Stimulated activated naive B cell treated with anti-CD40 and anti-IgM and Interleukin-4, amounts not matched to agents 10 μg/mL and 1 μg/mL and 100 μg/mL, for 72 hours (primary cell): ENCODE measurements at regions not wholly inside any gene's neighbourhood (a gene's known extent, or its start where the extent isn't known, plus 50 kb on each side); places are given as distances from the start of the nearest gene placed in this dataset.

Source experiments
- ATAC-seq, 2 donors: fragments of 150-1000 bp; cut with Tn5 transposase; replicated peaks; 2 replicates each; pipeline ENCODE4 v1.10.0; 2021; ENCODE audit warnings: moderate library complexity in 1 of 2
- DNase-seq: peaks from one replicate; pipeline ENCODE4 v3.0.0; 2021
- H3K27ac Mint-ChIP-seq: one replicate; pipeline ENCODE4 v1.8.0; 2022; ENCODE audit warnings: mild to moderate bottlenecking, mixed read lengths
- H3K27me3 Mint-ChIP-seq, 2 donors: one replicate each; pipeline ENCODE4 v1.8.0; 2022; ENCODE audit warnings: mixed read lengths in 2 of 2
- H3K36me3 Mint-ChIP-seq, 2 donors: one replicate each; pipeline ENCODE4 v1.8.0; 2022; ENCODE audit warnings: mixed read lengths in 2 of 2, mild to moderate bottlenecking in 1 of 2
- H3K4me1 Mint-ChIP-seq, 2 donors: one replicate each; pipeline ENCODE4 v1.8.0; 2022; ENCODE audit warnings: mixed read lengths in 2 of 2, mild to moderate bottlenecking in 1 of 2
- H3K4me3 Mint-ChIP-seq, 2 donors: one replicate each; pipeline ENCODE4 v1.8.0; 2022; ENCODE audit warnings: mild to moderate bottlenecking in 2 of 2, mixed read lengths in 2 of 2, moderate library complexity in 1 of 2
- H3K9me3 Mint-ChIP-seq, 2 donors: one replicate each; pipeline ENCODE4 v1.8.0; 2022; ENCODE audit warnings: mixed read lengths in 2 of 2, mild to moderate bottlenecking in 1 of 2

- Mint-ChIP-seq H3K4me1 (no peaks in the 10 kb centered on the region), H3K27me3 (peaks cover 0 to 8% of the 10 kb centered on the region in 2 donors), H3K9me3 (peaks cover 12 to 16% of the 10 kb centered on the region in 2 donors), H3K27ac (no peak overlapping the region), H3K4me3 (no peak overlapping the region), H3K36me3 (peaks cover 0 to 4% of the 10 kb centered on the region in 2 donors)
- ATAC-seq (no peak), DNase-seq (no peak)
These were observed 449.6 kb downstream of the RFPL4B start for GRCh38 chr6:112796712-112797111.

GRCh38 chr6:112799889-112800288 lies 452.8 kb downstream of the RFPL4B start:
- DNase-seq, result no peak
- H3K27me3 Mint-ChIP-seq, result peaks cover 0 to 4% of the 10 kb centered on the region in 2 donors
- no peak for ATAC-seq
- H3K4me1 Mint-ChIP-seq, result no peaks in the 10 kb centered on the region
- H3K4me3 Mint-ChIP-seq, result no peak overlapping the region
- H3K9me3 Mint-ChIP-seq, result peaks cover 3 to 4% of the 10 kb centered on the region in 2 donors
- no peaks in the 10 kb centered on the region for H3K36me3 Mint-ChIP-seq
- no peak overlapping the region for H3K27ac Mint-ChIP-seq

DNA sequence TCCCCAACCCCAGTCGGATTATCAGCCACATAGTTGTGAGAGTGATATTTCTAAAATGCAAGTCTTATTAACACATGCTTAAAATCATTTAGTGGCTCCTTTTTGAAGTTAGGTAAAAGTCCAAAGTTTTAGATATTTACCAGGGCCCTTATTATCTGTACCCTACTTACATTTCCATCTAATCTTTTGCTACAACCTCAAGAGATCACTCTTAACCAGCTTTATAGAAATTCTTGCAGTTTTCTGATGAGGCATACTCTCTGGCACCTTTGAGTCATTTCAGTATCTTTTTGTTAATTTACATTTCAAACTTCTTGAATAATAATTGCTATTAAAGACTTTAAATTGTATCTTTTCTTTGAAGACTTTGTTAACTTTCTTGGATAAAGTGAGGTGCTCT lies 453.3 kb downstream of the RFPL4B start:
- Mint-ChIP-seq H3K27ac (no peak overlapping the region), H3K27me3 (peaks cover 0 to 4% of the 10 kb centered on the region in 2 donors), H3K4me1 (no peaks in the 10 kb centered on the region), H3K4me3 (no peak overlapping the region), H3K36me3 (no peaks in the 10 kb centered on the region), H3K9me3 (peaks cover 3 to 4% of the 10 kb centered on the region in 2 donors)
- ATAC-seq (no peak), DNase-seq (no peak)

- Mint-ChIP-seq H3K4me3 (no peak overlapping the region), H3K27ac (no peak overlapping the region), H3K36me3 (no peaks in the 10 kb centered on the region), H3K4me1 (no peaks in the 10 kb centered on the region), H3K27me3 (peaks cover 0 to 4% of the 10 kb centered on the region in 2 donors), H3K9me3 (peaks cover 3 to 4% of the 10 kb centered on the region in 2 donors)
- DNase-seq, result no peak
- ATAC-seq, result no peak
These were observed 453.8 kb downstream of the RFPL4B start for GRCh38 chr6:112800916-112801315.

DNA sequence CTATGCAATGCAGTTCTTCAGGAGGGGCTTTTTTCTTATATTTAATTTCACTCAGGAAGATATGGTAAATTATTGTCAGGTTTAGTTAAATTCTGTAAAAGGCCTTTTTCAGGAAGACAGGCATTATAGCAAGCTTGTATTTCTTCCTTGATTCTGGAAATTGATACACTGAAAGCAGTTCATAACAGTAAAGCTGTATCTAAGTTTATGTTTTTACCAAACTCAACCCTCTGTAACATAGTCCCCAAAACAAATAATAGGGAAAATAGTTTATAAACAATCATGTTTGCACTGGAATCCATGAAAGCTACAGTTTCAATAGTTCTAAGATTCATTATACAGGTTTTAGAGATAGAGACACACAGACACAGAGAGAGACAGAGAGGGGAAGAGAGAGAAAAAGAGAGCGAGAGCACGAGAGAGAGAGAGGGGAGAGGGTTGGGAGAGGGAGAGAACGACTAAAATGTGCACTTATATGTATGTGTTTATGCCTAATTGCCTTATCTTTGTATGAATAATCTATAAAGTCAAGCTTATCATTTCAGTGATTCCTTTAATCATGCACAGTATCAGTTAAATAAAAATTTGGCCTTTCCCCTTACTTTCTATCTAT lies 454.4 kb downstream of the RFPL4B start:
- peaks cover 0 to 4% of the 10 kb centered on the region in 2 donors for H3K27me3 Mint-ChIP-seq

DNA sequence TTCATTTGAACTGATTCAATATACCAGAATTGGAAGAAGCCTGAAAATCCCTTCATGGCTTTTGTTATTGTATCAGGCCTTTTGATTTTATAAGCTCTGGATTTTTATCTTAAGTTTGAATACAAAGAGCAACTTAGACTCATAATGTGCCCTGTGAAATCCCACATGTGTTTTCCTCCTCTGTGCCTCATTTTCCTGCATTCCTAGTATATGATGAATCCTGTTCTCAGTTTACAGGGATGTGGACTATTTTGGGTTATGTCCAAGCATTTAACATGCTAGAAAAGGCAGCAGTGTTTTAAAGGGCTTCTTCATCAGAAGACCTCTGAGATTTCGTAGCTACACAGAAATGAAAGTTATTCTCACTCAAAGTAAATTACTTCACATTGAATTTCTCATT lies 455.0 kb downstream of the RFPL4B start:
- Mint-ChIP-seq H3K27me3 (peaks cover 3 to 5% of the 10 kb centered on the region in 2 donors), H3K36me3 (no peaks in the 10 kb centered on the region), H3K27ac (no peak overlapping the region), H3K9me3 (peaks cover 3 to 4% of the 10 kb centered on the region in 2 donors), H3K4me1 (no peaks in the 10 kb centered on the region), H3K4me3 (no peak overlapping the region)
- no peak for ATAC-seq
- no peak for DNase-seq

More for the DNA sequence above, 454.4 kb downstream of the RFPL4B start:
- Mint-ChIP-seq H3K4me3 (no peak overlapping the region), H3K36me3 (no peaks in the 10 kb centered on the region), H3K27ac (no peak overlapping the region), H3K4me1 (no peaks in the 10 kb centered on the region), H3K9me3 (peaks cover 3 to 4% of the 10 kb centered on the region in 2 donors)
- ATAC-seq, result no peak
- no peak for DNase-seq

DNA sequence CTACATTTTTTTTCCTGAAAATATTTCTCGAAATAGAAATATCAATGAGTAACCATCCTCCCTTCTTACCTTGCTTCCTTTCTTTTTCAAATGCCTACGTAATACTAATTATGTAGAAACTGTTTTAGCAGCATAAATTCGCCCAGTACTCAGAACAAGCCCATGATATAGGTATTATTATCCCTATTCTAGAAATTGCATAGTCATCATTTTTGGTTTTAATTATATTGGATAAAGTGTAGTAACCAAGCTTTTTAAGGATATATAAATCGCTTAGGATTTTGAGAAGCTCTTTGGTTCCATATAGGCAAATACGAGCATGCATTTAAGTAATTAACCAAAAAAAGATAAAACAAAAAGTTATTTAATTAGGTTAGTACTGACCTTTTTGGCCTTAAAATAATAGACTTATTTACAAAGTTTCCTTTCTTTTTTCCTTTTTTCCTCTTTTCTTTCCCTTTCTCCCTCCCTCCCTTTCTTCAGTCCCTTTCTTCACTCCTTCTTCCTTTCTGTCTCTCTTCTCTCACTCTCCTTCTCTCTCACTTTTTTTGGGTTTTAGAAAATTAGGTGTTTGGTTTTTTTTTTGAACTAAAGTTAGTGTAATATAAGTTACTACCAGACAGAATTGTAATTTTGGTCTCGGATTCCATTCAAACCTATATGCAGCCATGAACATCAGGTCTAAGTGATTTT lies 457.7 kb downstream of the RFPL4B start:
- no peaks in the 10 kb centered on the region for H3K36me3 Mint-ChIP-seq
- H3K4me3 Mint-ChIP-seq, result no peak overlapping the region
- no peaks in the 10 kb centered on the region for H3K4me1 Mint-ChIP-seq
- no peak overlapping the region for H3K27ac Mint-ChIP-seq
- DNase-seq, result no peak
- no peaks in the 10 kb centered on the region for H3K9me3 Mint-ChIP-seq
- peaks cover 0 to 10% of the 10 kb centered on the region in 2 donors for H3K27me3 Mint-ChIP-seq
- ATAC-seq, result no peak

- no peak for ATAC-seq
- no peaks in the 10 kb centered on the region for H3K9me3 Mint-ChIP-seq
- H3K27me3 Mint-ChIP-seq, result peaks cover 0 to 10% of the 10 kb centered on the region in 2 donors
- H3K36me3 Mint-ChIP-seq, result no peaks in the 10 kb centered on the region
- H3K27ac Mint-ChIP-seq, result no peak overlapping the region
- DNase-seq, result no peak
- no peaks in the 10 kb centered on the region for H3K4me1 Mint-ChIP-seq
- no peak overlapping the region for H3K4me3 Mint-ChIP-seq
These were observed 459.2 kb downstream of the RFPL4B start for GRCh38 chr6:112806163-112806865.

- no peaks in the 10 kb centered on the region for H3K27me3 Mint-ChIP-seq
- no peaks in the 10 kb centered on the region for H3K36me3 Mint-ChIP-seq
These were observed 474.3 kb downstream of the RFPL4B start for GRCh38 chr6:112821476-112821875.

GRCh38 chr6:112822769-112823168 lies 475.6 kb downstream of the RFPL4B start:
- Mint-ChIP-seq H3K4me3 (no peak overlapping the region), H3K9me3 (no peaks in the 10 kb centered on the region), H3K4me1 (peaks cover 0 to 3% of the 10 kb centered on the region in 2 donors), H3K36me3 (no peaks in the 10 kb centered on the region), H3K27ac (no peak overlapping the region), H3K27me3 (no peaks in the 10 kb centered on the region)
- ATAC-seq (no peak), DNase-seq (no peak)

More at GRCh38 chr6:112821476-112821875, 474.3 kb downstream of the RFPL4B start:
- no peak overlapping the region for H3K27ac Mint-ChIP-seq
- H3K4me3 Mint-ChIP-seq, result no peak overlapping the region
- ATAC-seq (no peak), DNase-seq (no peak)
- H3K4me1 Mint-ChIP-seq, result no peaks in the 10 kb centered on the region
- no peaks in the 10 kb centered on the region for H3K9me3 Mint-ChIP-seq

DNA sequence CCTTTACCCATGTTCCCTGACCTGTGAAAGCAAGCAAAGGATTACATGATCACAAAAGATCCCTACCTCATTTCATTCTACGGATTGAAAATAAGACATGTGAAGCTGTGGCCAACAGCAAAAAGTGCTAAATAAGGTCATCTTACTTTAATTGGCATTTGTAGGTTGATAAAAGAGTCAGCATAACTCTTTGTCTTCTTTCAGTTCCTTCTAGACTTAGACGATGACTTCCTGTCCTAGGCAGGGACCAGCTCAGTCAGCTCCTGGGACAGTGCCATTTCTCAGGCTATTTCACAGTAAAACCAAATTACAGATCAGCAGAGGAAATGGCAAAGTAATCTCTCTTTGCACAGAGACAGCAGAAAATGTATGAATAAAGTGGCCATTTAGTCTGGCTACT lies 480.7 kb downstream of the RFPL4B start:
- Mint-ChIP-seq H3K27me3 (no peaks in the 10 kb centered on the region), H3K36me3 (no peaks in the 10 kb centered on the region), H3K27ac (no peak overlapping the region), H3K4me3 (no peak overlapping the region), H3K9me3 (no peaks in the 10 kb centered on the region), H3K4me1 (peaks cover 0 to 6% of the 10 kb centered on the region in 2 donors)
- DNase-seq (no peak), ATAC-seq (peak; percentile 87 to 98)

GRCh38 chr6:112831022-112831421 lies 483.9 kb downstream of the RFPL4B start:
- DNase-seq (no peak), ATAC-seq (no peak)
- peaks cover 0 to 6% of the 10 kb centered on the region in 2 donors for H3K4me1 Mint-ChIP-seq

GRCh38 chr6:112833581-112834131 lies 486.5 kb downstream of the RFPL4B start:
- no peaks in the 10 kb centered on the region for H3K9me3 Mint-ChIP-seq
- H3K27me3 Mint-ChIP-seq, result no peaks in the 10 kb centered on the region
- DNase-seq, result no peak
- no peaks in the 10 kb centered on the region for H3K36me3 Mint-ChIP-seq
- no peak overlapping the region for H3K27ac Mint-ChIP-seq
- ATAC-seq, result no peak
- H3K4me3 Mint-ChIP-seq, result no peak overlapping the region
- H3K4me1 Mint-ChIP-seq, result no peaks in the 10 kb centered on the region

More at GRCh38 chr6:112831022-112831421, 483.9 kb downstream of the RFPL4B start:
- no peak overlapping the region for H3K4me3 Mint-ChIP-seq
- no peak overlapping the region for H3K27ac Mint-ChIP-seq
- no peaks in the 10 kb centered on the region for H3K27me3 Mint-ChIP-seq
- H3K9me3 Mint-ChIP-seq, result no peaks in the 10 kb centered on the region
- H3K36me3 Mint-ChIP-seq, result no peaks in the 10 kb centered on the region

GRCh38 chr6:112835078-112835477 lies 487.9 kb downstream of the RFPL4B start:
- Mint-ChIP-seq H3K9me3 (no peaks in the 10 kb centered on the region), H3K4me1 (no peaks in the 10 kb centered on the region), H3K36me3 (no peaks in the 10 kb centered on the region), H3K27me3 (no peaks in the 10 kb centered on the region), H3K4me3 (no peak overlapping the region), H3K27ac (no peak overlapping the region)
- DNase-seq (no peak), ATAC-seq (no peak)
